H1 (cell line): ENCODE measurements at regions not wholly inside any gene's neighbourhood (a gene's known extent, or its start where the extent isn't known, plus 50 kb on each side); places are given as distances from the start of the nearest gene placed in this dataset.

Experiments
- CTCF ChIA-PET: fragments of 300-600 bp; sonication (Branson Sonifier 250); formaldehyde crosslinking; loops from one replicate; lab custom pipeline; 2021; ENCODE audit not compliant: partially characterized antibody; lab: Charles Lee
- POLR2A ChIA-PET: fragments of 300-600 bp; sonication (Branson Sonifier 250); formaldehyde crosslinking; loops from one replicate; lab custom pipeline; 2021; ENCODE audit warnings: inconsistent platforms; ENCODE audit not compliant: partially characterized antibody; lab: Charles Lee
- DNase-seq, 2 experiments: peaks; one replicate each; pipeline versions ENCODE4 v3.0.0 to v3.0.0-alpha.2; 2010 to 2022; ENCODE audit warnings: low spot score in 2 of 2, low read depth in 1 of 2, mixed read lengths in 1 of 2
- FAIRE-seq: peaks from 2 replicates; lab custom pipeline; 2011; peaks lifted over from hg19 to GRCh38; lab: Jason Lieb, UNC
- H2AFZ ChIP-seq: 2 replicates; pipeline ENCODE4 v1.8.1; 2012; ENCODE audit warnings: low read length, inconsistent platforms
- H2AK5ac ChIP-seq: 2 replicates; pipeline ENCODE4 v1.6.1; 2013; ENCODE audit warnings: low read depth, low read length
- H2BK120ac ChIP-seq: replicated peaks from 2 replicates; pipeline ENCODE3; 2013; ENCODE audit warnings: low read depth, low read length, inconsistent platforms
- H2BK12ac ChIP-seq: 2 replicates; pipeline ENCODE4 v1.6.1; 2013; ENCODE audit warnings: low read depth, low read length
- H2BK15ac ChIP-seq: 2 replicates; pipeline ENCODE4 v1.6.1; 2013; ENCODE audit warnings: low read length
- H2BK20ac ChIP-seq: 2 replicates; pipeline ENCODE4 v1.6.1; 2013; ENCODE audit warnings: low read length
- H2BK5ac ChIP-seq: 2 replicates; pipeline ENCODE4 v1.6.1; 2013; ENCODE audit warnings: low read depth, low read length
- H3K14ac ChIP-seq: 2 replicates; pipeline ENCODE4 v1.6.1; 2013; ENCODE audit warnings: inconsistent platforms; ENCODE audit not compliant: insufficient read length
- H3K18ac ChIP-seq: 2 replicates; pipeline ENCODE4 v1.6.1; 2013; ENCODE audit warnings: low read length; ENCODE audit errors: extremely low read depth
- H3K23ac ChIP-seq: 2 replicates; pipeline ENCODE4 v1.6.1; 2013; ENCODE audit warnings: inconsistent platforms; ENCODE audit not compliant: insufficient read length
- H3K23me2 ChIP-seq: 2 replicates; pipeline ENCODE4 v1.6.1; 2013; ENCODE audit warnings: low read depth, low read length
- H3K27ac ChIP-seq: 2 replicates; pipeline ENCODE4 v1.6.1; 2011; ENCODE audit warnings: low read depth, low read length, inconsistent platforms
- H3K27me3 ChIP-seq, 4 experiments: replicated peaks in 1 of 4; 1 replicate in 1 of 4; 2 replicates in 3 of 4; pipeline versions ENCODE4 v1.6.1 to v1.8.1; 2011 to 2013; ENCODE audit warnings: low read length in 3 of 4, mild to moderate bottlenecking in 3 of 4, inconsistent platforms in 2 of 4, mixed read lengths in 2 of 4, moderate library complexity in 1 of 4; ENCODE audit not compliant: control insufficient read depth in 3 of 4, insufficient read depth in 3 of 4; ENCODE audit errors: extremely low read depth in 1 of 4
- H3K36me3 ChIP-seq, 4 experiments: 2 replicates each; pipeline versions ENCODE4 v1.6.1 to v1.8.1; 2011 to 2013; ENCODE audit warnings: mild to moderate bottlenecking in 4 of 4, low read length in 3 of 4, moderate library complexity in 2 of 4, control low read depth in 1 of 4, inconsistent platforms in 1 of 4; ENCODE audit not compliant: insufficient read depth in 4 of 4, control insufficient read depth in 2 of 4
- H3K4ac ChIP-seq: replicated peaks from 2 replicates; pipeline ENCODE3; 2013; ENCODE audit warnings: low read length, low read depth, mixed read lengths, inconsistent platforms; ENCODE audit not compliant: insufficient read length
- H3K4me1 ChIP-seq, 4 experiments: replicated peaks in 1 of 4; 1 replicate in 1 of 4; 2 replicates in 3 of 4; pipeline versions ENCODE4 v1.6.1 to v1.8.1; 2011 to 2013; ENCODE audit warnings: low read length in 3 of 4, inconsistent platforms in 2 of 4, mixed read lengths in 1 of 4; ENCODE audit not compliant: insufficient read depth in 4 of 4, control insufficient read depth in 3 of 4
- H3K4me2 ChIP-seq, 2 experiments: 2 replicates each; pipeline versions ENCODE4 v1.6.1 to v1.8.1; 2011 to 2013; ENCODE audit warnings: low read depth in 2 of 2, low read length in 2 of 2, control low read depth in 1 of 2, inconsistent platforms in 1 of 2, mild to moderate bottlenecking in 1 of 2; ENCODE audit not compliant: insufficient read depth in 1 of 2
- H3K4me3 ChIP-seq, 4 experiments: fragments of 200-600, 300-600 bp in 1 of 4; sonication (generic), shearing (Covaris generic), sonication (Bioruptor Twin) in 1 of 4; 2 replicates each; pipeline versions ENCODE4 v1.5.1 to v1.8.1; 2011 to 2016; ENCODE audit warnings: low read length in 4 of 4, low read depth in 3 of 4, control low read depth in 2 of 4, inconsistent platforms in 2 of 4, mild to moderate bottlenecking in 2 of 4, mixed read lengths in 1 of 4, moderate library complexity in 1 of 4; ENCODE audit not compliant: insufficient read depth in 2 of 4; ENCODE audit errors: extremely low read depth in 1 of 4
- H3K56ac ChIP-seq: replicated peaks from 2 replicates; pipeline ENCODE3; 2013; ENCODE audit warnings: low read depth, mild to moderate bottlenecking, mixed read lengths, low read length, inconsistent platforms; ENCODE audit not compliant: insufficient read length
- H3K79me1 ChIP-seq: 2 replicates; pipeline ENCODE4 v1.6.1; 2013; ENCODE audit warnings: low read depth, low read length, control low read depth
- H3K79me2 ChIP-seq, 2 experiments: 2 replicates each; pipeline versions ENCODE4 v1.6.1 to v1.8.1; 2012 to 2013; ENCODE audit warnings: low read length in 2 of 2, mild to moderate bottlenecking in 2 of 2, inconsistent platforms in 1 of 2; ENCODE audit not compliant: insufficient read depth in 2 of 2, control insufficient read depth in 1 of 2
- H3K9ac ChIP-seq, 4 experiments: replicated peaks in 1 of 4; 1 replicate in 1 of 4; 2 replicates in 3 of 4; pipeline versions ENCODE4 v1.6.1 to v1.8.1; 2011 to 2013; ENCODE audit warnings: low read depth in 3 of 4, low read length in 3 of 4, control low read depth in 2 of 4, mild to moderate bottlenecking in 2 of 4, moderate library complexity in 2 of 4, inconsistent platforms in 1 of 4; ENCODE audit errors: extremely low read depth in 1 of 4
- H3K9me3 ChIP-seq, 2 experiments: 2 replicates each; pipeline versions ENCODE4 v1.6.1 to v1.8.1; 2012 to 2013; ENCODE audit warnings: mild to moderate bottlenecking in 2 of 2, moderate library complexity in 2 of 2, control low read depth in 1 of 2, inconsistent platforms in 1 of 2, low read depth in 1 of 2, low read length in 1 of 2, mixed read lengths in 1 of 2; ENCODE audit not compliant: insufficient read depth in 2 of 2
- H4K20me1 ChIP-seq, 2 experiments: replicated peaks in 1 of 2; 2 replicates each; pipeline versions ENCODE3 to v1.8.1; 2011 to 2013; ENCODE audit warnings: inconsistent platforms in 2 of 2, low read length in 2 of 2, mild to moderate bottlenecking in 1 of 2; ENCODE audit not compliant: insufficient read depth in 2 of 2, control insufficient read depth in 1 of 2
- H4K5ac ChIP-seq: 2 replicates; pipeline ENCODE4 v1.6.1; 2013; ENCODE audit warnings: low read length, low read depth, mixed read lengths, inconsistent platforms; ENCODE audit not compliant: insufficient read length
- H4K8ac ChIP-seq: 2 replicates; pipeline ENCODE4 v1.8.0; 2013; ENCODE audit warnings: mild to moderate bottlenecking, moderate library complexity, low read length, inconsistent platforms; ENCODE audit not compliant: insufficient read depth; ENCODE audit errors: extremely low read depth
- H4K91ac ChIP-seq: replicated peaks from 2 replicates; pipeline ENCODE3; 2013; ENCODE audit warnings: low read length, mixed read lengths, inconsistent platforms; ENCODE audit not compliant: insufficient read length
- BCL11A ChIP-seq, 2 experiments: IDR thresholded peaks; one replicate each; pipeline ENCODE4 v1.6.1; 2011; ENCODE audit warnings: low read depth in 2 of 2, low read length in 2 of 2, mild to moderate bottlenecking in 2 of 2
- EP300 ChIP-seq, 2 experiments: IDR thresholded peaks; 1 replicate in 1 of 2; 2 replicates in 1 of 2; pipeline ENCODE4 v1.6.1; 2011 to 2012; ENCODE audit warnings: low read depth in 2 of 2, low read length in 2 of 2, mild to moderate bottlenecking in 2 of 2, borderline replicate concordance in 1 of 2, inconsistent platforms in 1 of 2, moderate library complexity in 1 of 2
- NRF1 ChIP-seq: IDR thresholded peaks from 2 replicates; pipeline ENCODE4 v1.6.1; 2011; ENCODE audit warnings: mild to moderate bottlenecking, low read depth, low read length, improper control_type of control experiment
- RBBP5 ChIP-seq: IDR thresholded peaks from 2 replicates; pipeline ENCODE4 v1.7.1; 2012; ENCODE audit warnings: low read depth, mild to moderate bottlenecking, inconsistent platforms, low read length, moderate library complexity, borderline replicate concordance
- RXRA ChIP-seq: IDR thresholded peaks from 2 replicates; pipeline ENCODE4 v1.6.1; 2011; ENCODE audit warnings: low read depth, mild to moderate bottlenecking, low read length, moderate library complexity; ENCODE audit not compliant: insufficient read depth
- SRF ChIP-seq: IDR thresholded peaks from 2 replicates; pipeline ENCODE4 v1.6.1; 2011; ENCODE audit warnings: mild to moderate bottlenecking, low read depth, low read length, moderate library complexity
- YY1 ChIP-seq: IDR thresholded peaks from 2 replicates; pipeline ENCODE4 v1.6.1; 2011; ENCODE audit warnings: low read depth, mild to moderate bottlenecking, low read length
- WGBS, 2 experiments: shearing (Covaris generic) in 1 of 2; methylation state at CpG; one replicate each; pipeline versions ENCODE4 v1.1.6 to v1.1.7; 2013 to 2015; ENCODE audit warnings: low lambda C conversion rate in 2 of 2, mixed read lengths in 2 of 2, inconsistent platforms in 1 of 2, low coverage in 1 of 2, missing lambda C conversion rate in 1 of 2; ENCODE audit not compliant: insufficient replicate concordance in 2 of 2, insufficient coverage in 1 of 2, insufficient read length in 1 of 2; ENCODE audit errors: extremely low coverage in 1 of 2, missing lambda C conversion rate in 1 of 2; 5-methylcytosine and 5-hydroxymethylcytosine counted together

DNA sequence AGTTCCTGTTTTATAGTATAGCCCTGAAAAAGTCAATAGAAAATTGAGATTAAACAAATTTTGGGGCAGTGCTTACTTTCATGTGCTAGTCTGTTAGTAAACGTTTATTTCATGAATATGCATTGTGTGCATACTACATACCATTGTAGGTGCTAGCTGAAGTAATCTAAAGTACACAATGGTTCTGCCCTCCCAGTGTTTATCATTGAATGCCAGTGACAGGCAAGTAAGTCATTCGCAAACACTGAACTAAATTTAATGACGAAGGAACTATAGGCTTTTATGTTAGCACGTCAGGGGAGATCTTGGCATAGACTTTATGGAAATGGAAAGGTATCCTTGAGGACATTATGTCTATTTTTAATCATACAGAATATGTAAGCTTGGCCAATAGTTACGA is 426.9 kb upstream of the EPHA5 start:
- no peak overlapping the region for H4K8ac ChIP-seq
- TF ChIP-seq BCL11A (IDR thresholded peaks at IDR 0.05; ENCODE audit: low read depth in 2 of 2, low read length in 2 of 2) (no peak), RBBP5 (no peak), RXRA (no peak), EP300 (IDR thresholded peaks at IDR 0.05; ENCODE audit: borderline replicate concordance in 1 of 2, low read depth in 2 of 2, low read length in 2 of 2) (no peak), YY1 (no peak), NRF1 (no peak), SRF (no peak)
- no peak overlapping the region for H3K4ac ChIP-seq
- no peak overlapping the region for H2BK120ac ChIP-seq
- no peaks in the 10 kb centered on the region for H3K36me3 ChIP-seq
- no peak overlapping the region for H3K18ac ChIP-seq
- H3K79me1 ChIP-seq: no peaks in the 10 kb centered on the region
- ChIA-PET POLR2A (no interaction called here), CTCF (interaction anchor here (1.4 kb wide), 1 partner anchor 12 kb away, joined by 3 read pairs; no protein-coding TSS in a partner anchor)
- no peaks in the 10 kb centered on the region for H4K20me1 ChIP-seq
- no peaks in the 10 kb centered on the region for H3K9me3 ChIP-seq
- H2BK12ac ChIP-seq: no peak overlapping the region
- H3K4me3 ChIP-seq: no peak overlapping the region
- no peak overlapping the region for H4K91ac ChIP-seq
- H3K79me2 ChIP-seq: no peaks in the 10 kb centered on the region
- no peak overlapping the region for H3K27ac ChIP-seq
- no peak overlapping the region for H3K4me2 ChIP-seq
- H3K27me3 ChIP-seq: peaks cover 0 to 1% (median 0%) of the 10 kb centered on the region in 4 experiments; a peak in 1 of 7 replicates
- H2BK20ac ChIP-seq: no peak overlapping the region
- DNase-seq (no peak), FAIRE-seq (no peak)
- H3K9ac ChIP-seq: no peak overlapping the region
- H4K5ac ChIP-seq: no peak overlapping the region
- no peak overlapping the region for H2AK5ac ChIP-seq
- no peaks in the 10 kb centered on the region for H3K4me1 ChIP-seq
- H2BK5ac ChIP-seq: no peak overlapping the region
- H2AFZ ChIP-seq: no peak overlapping the region
- H2BK15ac ChIP-seq: no peak overlapping the region
- WGBS, 2 experiments: 92% methylated on average over 5 of the region's 5 CpGs; no CpG with 5 or more reads in 1 of the 2 experiments
- no peak overlapping the region for H3K14ac ChIP-seq
- H3K56ac ChIP-seq: no peak overlapping the region
- H3K23ac ChIP-seq: no peak overlapping the region
- H3K23me2 ChIP-seq: no peaks in the 10 kb centered on the region
